K562 (cell line): ENCODE measurements at regions not wholly inside any gene's neighbourhood (a gene's known extent, or its start where the extent isn't known, plus 50 kb on each side); places are given as distances from the start of the nearest gene placed in this dataset.

ENCODE experiments used
- ATAC-seq: fragments of 200-7000 bp; cut with Tn5 transposase; 3 replicates; pipeline ENCODE4 v1.9.1; 2020; ENCODE audit warnings: moderate library complexity
- BruUV-seq: library from RNA; stranded (reverse); fragments of 400-500 nt; replicated peaks from 2 replicates; lab custom pipeline; 2021; lab: Mats Ljungman, UMichigan
- CTCF ChIA-PET: fragments of 300-600 bp; formaldehyde crosslinking; extraction: SDS; loops from one replicate; lab custom pipeline; 2021; ENCODE audit warnings: low intra/inter-chr PET ratio; lab: Yijun Ruan, JAX
- POLR2A ChIA-PET: fragments of 300-600, 350-650 bp; sonication (Branson Sonifier 250); formaldehyde crosslinking; extraction: SDS; loops from one replicate; lab custom pipeline; 2021; ENCODE audit warnings: antibody characterized with exemption, inconsistent platforms; lab: Yijun Ruan, JAX
- DNase-seq, 4 experiments: peaks; one replicate each; pipeline versions ENCODE4 v3.0.0 to v3.0.0-alpha.2; 2011 to 2018; ENCODE audit warnings: low spot score in 3 of 4, mixed read lengths in 3 of 4; ENCODE audit errors: extremely low read depth in 1 of 4
- FAIRE-seq: peaks from 2 replicates; lab custom pipeline; 2011; peaks lifted over from hg19 to GRCh38; lab: Jason Lieb, UNC
- H2AFZ ChIP-seq: 2 replicates; pipeline ENCODE4 v1.6.0; 2011; ENCODE audit warnings: low read depth, low read length, control low read depth, inconsistent platforms
- H3K27ac ChIP-seq: fragments of 200-600 bp; 3 replicates; pipeline ENCODE4 v1.8.0; 2011; ENCODE audit warnings: low read depth, mild to moderate bottlenecking, control low read depth, inconsistent platforms, low read length, moderate library complexity, mixed read lengths; ENCODE audit errors: extremely low read depth
- H3K27me3 ChIP-seq, 2 experiments: fragments of 300-600 bp in 1 of 2; 2 replicates in 1 of 2; 3 replicates in 1 of 2; pipeline versions ENCODE4 v1.6.0 to v1.8.0; 2011; ENCODE audit warnings: inconsistent platforms in 2 of 2, low read length in 2 of 2, mild to moderate bottlenecking in 1 of 2, mixed read lengths in 1 of 2, moderate library complexity in 1 of 2; ENCODE audit not compliant: control insufficient read depth in 2 of 2, insufficient read depth in 2 of 2
- H3K36me3 ChIP-seq: fragments of 300-600 bp; 3 replicates; pipeline ENCODE4 v1.8.0; 2011; ENCODE audit warnings: mild to moderate bottlenecking, low read length, inconsistent platforms; ENCODE audit not compliant: control insufficient read depth, insufficient read depth
- H3K4me1 ChIP-seq, 2 experiments: fragments of 200-600 bp in 1 of 2; replicated peaks in 1 of 2; 2 replicates in 1 of 2; 3 replicates in 1 of 2; pipeline versions ENCODE4 v1.5.1 to v1.8.0; 2011; ENCODE audit warnings: inconsistent platforms in 2 of 2, low read length in 2 of 2, mild to moderate bottlenecking in 1 of 2, mixed read lengths in 1 of 2, moderate library complexity in 1 of 2; ENCODE audit not compliant: control insufficient read depth in 2 of 2, insufficient read depth in 2 of 2
- H3K4me2 ChIP-seq: 2 replicates; pipeline ENCODE4 v1.6.1; 2011; ENCODE audit warnings: low read length, control low read depth, inconsistent platforms, mixed read lengths; ENCODE audit not compliant: insufficient read depth
- H3K4me3 ChIP-seq: fragments of 200-600 bp; sonication (generic), shearing (Covaris generic); 2 replicates; pipeline ENCODE4 v1.5.1; 2016; ENCODE audit warnings: control low read depth, inconsistent platforms
- H3K79me2 ChIP-seq: fragments of 200-600 bp; 3 replicates; pipeline ENCODE4 v1.8.0; 2011; ENCODE audit warnings: low read length, inconsistent platforms; ENCODE audit not compliant: control insufficient read depth, insufficient read depth
- H3K9ac ChIP-seq, 2 experiments: 2 replicates each; pipeline versions ENCODE4 v1.6.0 to v1.6.1; 2011; ENCODE audit warnings: low read depth in 2 of 2, low read length in 2 of 2, control low read depth in 1 of 2, inconsistent platforms in 1 of 2, mild to moderate bottlenecking in 1 of 2, mixed read lengths in 1 of 2; ENCODE audit not compliant: insufficient read depth in 1 of 2
- H3K9me1 ChIP-seq: one replicate; pipeline ENCODE4 v1.6.0; 2011; ENCODE audit warnings: inconsistent platforms, mild to moderate bottlenecking, low read length, moderate library complexity; ENCODE audit not compliant: control insufficient read depth, insufficient read depth
- H3K9me3 ChIP-seq: replicated peaks from 2 replicates; pipeline ENCODE4 v1.5.1; 2011; ENCODE audit warnings: low read depth, low read length, inconsistent platforms; ENCODE audit not compliant: control insufficient read depth, insufficient read depth
- H4K20me1 ChIP-seq: replicated peaks from 2 replicates; pipeline ENCODE4 v1.6.1; 2011; ENCODE audit warnings: low read length, inconsistent platforms, mixed read lengths; ENCODE audit not compliant: control insufficient read depth, insufficient read depth
- ARID1B ChIP-seq: fragments of 450-650 bp; IDR thresholded peaks from 2 replicates; pipeline ENCODE4 v1.6.1; 2016; ENCODE audit warnings: antibody characterized with exemption, mild to moderate bottlenecking, inconsistent platforms
- CREB3L1 ChIP-seq: fragments of 450-650 bp; IDR thresholded peaks from 2 replicates; pipeline ENCODE4 v1.6.1; 2014; ENCODE audit warnings: low read depth, mild to moderate bottlenecking, moderate library complexity, borderline replicate concordance
- CSDE1 ChIP-seq, 2 experiments: fragments of 450-650 bp; IDR thresholded peaks; 2 replicates each; pipeline ENCODE4 v1.6.1; 2016; ENCODE audit warnings: mild to moderate bottlenecking in 1 of 2
- ETV1 ChIP-seq: fragments of 450-650 bp; conservative IDR thresholded peaks from 2 replicates; pipeline ENCODE4 v1.6.1; 2016; ENCODE audit warnings: missing genetic modification characterization, control low read depth, low read depth, missing compliant biosample characterization
- MCM2 ChIP-seq: fragments of 450-650 bp; IDR thresholded peaks from 2 replicates; pipeline ENCODE4 v1.6.1; 2017; ENCODE audit warnings: low read depth, mild to moderate bottlenecking
- PTTG1 ChIP-seq: fragments of 450-650 bp; IDR thresholded peaks from 2 replicates; pipeline ENCODE4 v1.6.1; 2016; ENCODE audit warnings: low read depth, mild to moderate bottlenecking, missing genetic modification characterization, missing compliant biosample characterization
- THAP7 ChIP-seq: fragments of 250-450 bp; sonication (Bioruptor Pico); IDR thresholded peaks from 2 replicates; pipeline ENCODE4 v1.5.0; 2021
- ZBTB2 ChIP-seq: fragments of 450-650 bp; IDR thresholded peaks from 2 replicates; pipeline ENCODE4 v1.6.1; 2016; ENCODE audit warnings: antibody characterized with exemption
- ZNF398 ChIP-seq: fragments of 250-450 bp; sonication (Bioruptor Pico); IDR thresholded peaks from 2 replicates; pipeline ENCODE4 v1.8.0; 2021; ENCODE audit warnings: moderate library complexity, mild to moderate bottlenecking, inconsistent platforms
- WGBS: fragments of 100-300 bp; shearing (Covaris generic); methylation state at CpG from one replicate; pipeline ENCODE4 v1.1.6; 2016; ENCODE audit warnings: low coverage, mixed read lengths; ENCODE audit not compliant: insufficient coverage; ENCODE audit errors: missing lambda C conversion rate; 5-methylcytosine and 5-hydroxymethylcytosine counted together
- in situ Hi-C: fragments of 300-500 bp; cut with MboI; formaldehyde crosslinking; loops from 4 replicates; pipeline ENCODE4 v1.15.0; 2018; ENCODE audit warnings: inconsistent platforms, mixed read lengths
- intact Hi-C: fragments of 100-400 bp; cut with micrococcal nuclease; formaldehyde crosslinking; loops from 2 replicates; pipeline ENCODE4 v1.14.2; 2022
- TF ChIP-seq, protein P1 (sequence below): fragments of 250-450 bp; sonication (Bioruptor Pico); IDR thresholded peaks from 2 replicates; pipeline ENCODE4 v1.5.0; 2022; ENCODE audit warnings: mild to moderate bottlenecking

- BruUV-seq: no TSS peak
- H3K4me1 ChIP-seq: no peaks in the 10 kb centered on the region
- no peaks in the 10 kb centered on the region; the same call in 1 of the 2 replicates for H3K9me3 ChIP-seq
- H3K4me2 ChIP-seq: no peak overlapping the region
- CTCF ChIA-PET: no interaction called here
- H3K4me3 ChIP-seq: no peak overlapping the region
- no peaks in the 10 kb centered on the region for H3K79me2 ChIP-seq
- TF ChIP-seq ARID1B (no peak), CSDE1 (IDR thresholded peaks at IDR 0.05) (no peak), MCM2 (no peak), CREB3L1 (no peak), ZBTB2 (no peak), PTTG1 (tag) (no peak), ETV1 (tag) (no peak), ZNF398 (CRISPR knock-in tag) (no peak), THAP7 (CRISPR knock-in tag) (no peak)
- TF ChIP-seq, protein P1, sequence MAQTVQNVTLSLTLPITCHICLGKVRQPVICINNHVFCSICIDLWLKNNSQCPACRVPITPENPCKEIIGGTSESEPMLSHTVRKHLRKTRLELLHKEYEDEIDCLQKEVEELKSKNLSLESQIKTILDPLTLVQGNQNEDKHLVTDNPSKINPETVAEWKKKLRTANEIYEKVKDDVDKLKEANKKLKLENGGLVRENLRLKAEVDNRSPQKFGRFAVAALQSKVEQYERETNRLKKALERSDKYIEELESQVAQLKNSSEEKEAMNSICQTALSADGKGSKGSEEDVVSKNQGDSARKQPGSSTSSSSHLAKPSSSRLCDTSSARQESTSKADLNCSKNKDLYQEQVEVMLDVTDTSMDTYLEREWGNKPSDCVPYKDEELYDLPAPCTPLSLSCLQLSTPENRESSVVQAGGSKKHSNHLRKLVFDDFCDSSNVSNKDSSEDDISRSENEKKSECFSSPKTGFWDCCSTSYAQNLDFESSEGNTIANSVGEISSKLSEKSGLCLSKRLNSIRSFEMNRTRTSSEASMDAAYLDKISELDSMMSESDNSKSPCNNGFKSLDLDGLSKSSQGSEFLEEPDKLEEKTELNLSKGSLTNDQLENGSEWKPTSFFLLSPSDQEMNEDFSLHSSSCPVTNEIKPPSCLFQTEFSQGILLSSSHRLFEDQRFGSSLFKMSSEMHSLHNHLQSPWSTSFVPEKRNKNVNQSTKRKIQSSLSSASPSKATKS: no peak
- TF ChIP-seq, all 486 proteins: peak for 0
- no peaks in the 10 kb centered on the region for H4K20me1 ChIP-seq
- intact Hi-C loops: no loop called here
- no peak for FAIRE-seq
- DNase-seq: no peak
- no peak overlapping the region for H2AFZ ChIP-seq
- POLR2A ChIA-PET: no interaction called here
- no peak overlapping the region for H3K27ac ChIP-seq
- H3K36me3 ChIP-seq: no peaks in the 10 kb centered on the region
- in situ Hi-C loops: no loop called here
- ATAC-seq: no peak
- H3K9me1 ChIP-seq: no peaks in the 10 kb centered on the region
- no peaks in the 10 kb centered on the region for H3K27me3 ChIP-seq
- no peak overlapping the region for H3K9ac ChIP-seq
- WGBS: 0% methylated on average over 3 of the region's 3 CpGs
Measured at GRCh38 chr2:49222975-49223528, 68.7 kb upstream of the FSHR start.
